ENCODE measurements at regions not wholly inside any gene's neighbourhood (a gene's known extent, or its start where the extent isn't known, plus 50 kb on each side); places are given as distances from the start of the nearest gene placed in this dataset.

GRCh38 chr2:39849064-39849463 lies 70.0 kb upstream of the THUMPD2 start:
- TF ChIP-seq TAF1 (IDR thresholded peaks at IDR 0.05; ENCODE audit: borderline replicate concordance, insufficient read depth, low read length) (no peak), SIN3A (IDR thresholded peaks at IDR 0.05; ENCODE audit: borderline replicate concordance, insufficient read depth, low read length) (no peak), POLR2AphosphoS5 (IDR thresholded peaks at IDR 0.05; ENCODE audit: low read depth, low read length) (no peak), REST (IDR thresholded peaks at IDR 0.05; ENCODE audit: insufficient read depth in 1 of 2, low read depth in 2 of 2, low read length in 2 of 2) (no peak), FOXP2 (optimal IDR thresholded peaks at IDR 0.05; ENCODE audit: borderline replicate concordance, extremely low read depth, extremely low read length, insufficient read depth) (no peak)

GRCh38 chr2:39845460-39846146 lies 66.5 kb upstream of the THUMPD2 start:
- no peak for TF ChIP-seq FOXP2 (optimal IDR thresholded peaks at IDR 0.05; ENCODE audit: borderline replicate concordance, extremely low read depth, extremely low read length, insufficient read depth)
- TF ChIP-seq REST (IDR thresholded peaks at IDR 0.05; ENCODE audit: insufficient read depth in 1 of 2, low read depth in 2 of 2, low read length in 2 of 2), result no peak
- no peak for TF ChIP-seq SIN3A (IDR thresholded peaks at IDR 0.05; ENCODE audit: borderline replicate concordance, insufficient read depth, low read length)
- no peak for TF ChIP-seq TAF1 (IDR thresholded peaks at IDR 0.05; ENCODE audit: borderline replicate concordance, insufficient read depth, low read length)
- no peak for TF ChIP-seq POLR2AphosphoS5 (IDR thresholded peaks at IDR 0.05; ENCODE audit: low read depth, low read length)

GRCh38 chr2:39839261-39839848 lies 60.3 kb upstream of the THUMPD2 start:
- no peak for TF ChIP-seq TAF1 (IDR thresholded peaks at IDR 0.05; ENCODE audit: borderline replicate concordance, insufficient read depth, low read length)
- TF ChIP-seq POLR2AphosphoS5 (IDR thresholded peaks at IDR 0.05; ENCODE audit: low read depth, low read length), result no peak
- no peak for TF ChIP-seq SIN3A (IDR thresholded peaks at IDR 0.05; ENCODE audit: borderline replicate concordance, insufficient read depth, low read length)
- TF ChIP-seq FOXP2 (optimal IDR thresholded peaks at IDR 0.05; ENCODE audit: borderline replicate concordance, extremely low read depth, extremely low read length, insufficient read depth), result no peak
- no peak for TF ChIP-seq REST (IDR thresholded peaks at IDR 0.05; ENCODE audit: insufficient read depth in 1 of 2, low read depth in 2 of 2, low read length in 2 of 2)

- TF ChIP-seq POLR2AphosphoS5 (IDR thresholded peaks at IDR 0.05; ENCODE audit: low read depth, low read length) (no peak), TAF1 (IDR thresholded peaks at IDR 0.05; ENCODE audit: borderline replicate concordance, insufficient read depth, low read length) (no peak), SIN3A (IDR thresholded peaks at IDR 0.05; ENCODE audit: borderline replicate concordance, insufficient read depth, low read length) (no peak), FOXP2 (optimal IDR thresholded peaks at IDR 0.05; ENCODE audit: borderline replicate concordance, extremely low read depth, extremely low read length, insufficient read depth) (no peak), REST (IDR thresholded peaks at IDR 0.05; ENCODE audit: insufficient read depth in 1 of 2, low read depth in 2 of 2, low read length in 2 of 2) (no peak)
Observed at GRCh38 chr2:39838589-39838988, 59.5 kb upstream of the THUMPD2 start.
